ENCODE measurements at regions not wholly inside any gene's neighbourhood (a gene's known extent, or its start where the extent isn't known, plus 50 kb on each side); places are given as distances from the start of the nearest gene placed in this dataset.

GRCh38 chr7:112708236-112708635 is 82.0 kb downstream of the TMEM168 start:
- no peak for TF ChIP-seq CTCF (IDR thresholded peaks at IDR 0.05; ENCODE audit: insufficient read depth, missing control alignments)
- DNase-seq (ENCODE audit: insufficient read length, low spot score) (no peak), FAIRE-seq (no peak)

All from D721Med (cell line).